ENCODE measurements at regions not wholly inside any gene's neighbourhood (a gene's known extent, or its start where the extent isn't known, plus 50 kb on each side); places are given as distances from the start of the nearest gene placed in this dataset.

DNA sequence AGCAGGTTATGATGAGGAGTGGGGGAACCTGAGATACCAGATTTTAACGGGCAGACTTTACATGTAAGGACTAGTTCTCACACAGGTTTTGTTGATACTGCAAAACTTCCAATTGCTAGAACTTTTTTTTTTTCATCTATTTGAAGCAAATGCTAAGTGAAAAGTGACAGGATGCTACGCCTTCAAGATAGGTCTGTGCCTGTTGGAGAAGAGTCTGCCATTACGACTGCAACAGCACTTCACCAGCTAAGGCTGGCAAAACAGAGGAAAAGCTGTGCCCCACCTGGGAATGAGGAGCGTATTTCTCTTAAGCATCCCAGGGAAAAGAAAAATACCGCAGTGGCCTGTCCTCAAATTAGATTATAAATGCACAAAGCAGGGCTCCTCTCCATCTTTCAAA lies 102.0 kb upstream of the CDH6 start:
- H3K27ac Mint-ChIP-seq: no peak overlapping the region

DNA sequence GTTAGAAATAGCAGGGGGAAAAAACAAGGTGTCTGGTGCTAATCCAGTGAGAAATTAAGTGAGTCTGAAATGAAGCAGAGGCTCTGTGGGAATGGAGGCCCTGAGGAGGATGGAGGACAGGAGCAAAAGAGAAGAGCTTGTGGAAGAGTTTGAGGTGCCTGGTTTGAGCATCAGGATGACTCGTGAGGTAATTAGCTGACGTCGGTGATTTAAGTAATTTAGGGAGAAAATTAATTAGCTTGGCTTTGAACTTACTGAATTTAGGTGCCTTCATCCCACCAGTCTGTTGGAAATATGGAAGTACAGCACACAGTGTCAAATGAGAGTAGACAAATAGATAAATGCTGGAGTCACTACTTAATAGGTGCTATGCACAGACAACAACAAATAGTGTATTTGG lies 103.0 kb upstream of the CDH6 start:
- Histone ChIP-seq H3K4me2 (no peak overlapping the region), H3K27ac (ENCODE audit: low read depth) (no peak overlapping the region), H4K20me1 (replicated peaks; ENCODE audit: insufficient read depth) (no peaks in the 10 kb centered on the region), H3K4me1 (ENCODE audit: insufficient read depth) (no peaks in the 10 kb centered on the region), H3K27me3 (ENCODE audit: insufficient read depth) (no peaks in the 10 kb centered on the region), H3K9me2 (ENCODE audit: insufficient read depth) (0 out of 2 replicates have a peak, but pooled peaks cover 3% of the 10 kb centered on the region), H3K36me3 (ENCODE audit: insufficient read depth) (no peaks in the 10 kb centered on the region), H3K79me2 (replicated peaks; ENCODE audit: insufficient read depth) (no peaks in the 10 kb centered on the region), H3K4me3 (no peak overlapping the region), H3F3A (replicated peaks; ENCODE audit: low read depth) (no peaks in the 10 kb centered on the region), H2AFZ (0 out of 2 replicates have a peak overlapping the region, but pooled peaks have one; percentile 3)
- Mint-ChIP-seq H3K4me1 (peaks cover 10% of the 10 kb centered on the region), H3K4me3 (no peak overlapping the region), H3K9me3 (peaks cover 7% of the 10 kb centered on the region), H3K27me3 (ENCODE audit: insufficient read depth, low read depth, poor library complexity) (no peaks in the 10 kb centered on the region), H3K27ac (no peak overlapping the region), H3K36me3 (ENCODE audit: low read depth) (0 out of 3 replicates have a peak, but pooled peaks cover 3% of the 10 kb centered on the region)
- no peak for DNase-seq (ENCODE audit: low spot score)
- no peak for ATAC-seq
- TF ChIP-seq EZH2phosphoT487 (IDR thresholded peaks at IDR 0.05; ENCODE audit: unreplicated experiment): no peak
- TF ChIP-seq JUNB (IDR thresholded peaks at IDR 0.05; ENCODE audit: unreplicated experiment): no peak
- TF ChIP-seq, protein P1, sequence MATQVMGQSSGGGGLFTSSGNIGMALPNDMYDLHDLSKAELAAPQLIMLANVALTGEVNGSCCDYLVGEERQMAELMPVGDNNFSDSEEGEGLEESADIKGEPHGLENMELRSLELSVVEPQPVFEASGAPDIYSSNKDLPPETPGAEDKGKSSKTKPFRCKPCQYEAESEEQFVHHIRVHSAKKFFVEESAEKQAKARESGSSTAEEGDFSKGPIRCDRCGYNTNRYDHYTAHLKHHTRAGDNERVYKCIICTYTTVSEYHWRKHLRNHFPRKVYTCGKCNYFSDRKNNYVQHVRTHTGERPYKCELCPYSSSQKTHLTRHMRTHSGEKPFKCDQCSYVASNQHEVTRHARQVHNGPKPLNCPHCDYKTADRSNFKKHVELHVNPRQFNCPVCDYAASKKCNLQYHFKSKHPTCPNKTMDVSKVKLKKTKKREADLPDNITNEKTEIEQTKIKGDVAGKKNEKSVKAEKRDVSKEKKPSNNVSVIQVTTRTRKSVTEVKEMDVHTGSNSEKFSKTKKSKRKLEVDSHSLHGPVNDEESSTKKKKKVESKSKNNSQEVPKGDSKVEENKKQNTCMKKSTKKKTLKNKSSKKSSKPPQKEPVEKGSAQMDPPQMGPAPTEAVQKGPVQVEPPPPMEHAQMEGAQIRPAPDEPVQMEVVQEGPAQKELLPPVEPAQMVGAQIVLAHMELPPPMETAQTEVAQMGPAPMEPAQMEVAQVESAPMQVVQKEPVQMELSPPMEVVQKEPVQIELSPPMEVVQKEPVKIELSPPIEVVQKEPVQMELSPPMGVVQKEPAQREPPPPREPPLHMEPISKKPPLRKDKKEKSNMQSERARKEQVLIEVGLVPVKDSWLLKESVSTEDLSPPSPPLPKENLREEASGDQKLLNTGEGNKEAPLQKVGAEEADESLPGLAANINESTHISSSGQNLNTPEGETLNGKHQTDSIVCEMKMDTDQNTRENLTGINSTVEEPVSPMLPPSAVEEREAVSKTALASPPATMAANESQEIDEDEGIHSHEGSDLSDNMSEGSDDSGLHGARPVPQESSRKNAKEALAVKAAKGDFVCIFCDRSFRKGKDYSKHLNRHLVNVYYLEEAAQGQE (IDR thresholded peaks at IDR 0.05; ENCODE audit: unreplicated experiment): no peak
- TF ChIP-seq, protein P2, sequence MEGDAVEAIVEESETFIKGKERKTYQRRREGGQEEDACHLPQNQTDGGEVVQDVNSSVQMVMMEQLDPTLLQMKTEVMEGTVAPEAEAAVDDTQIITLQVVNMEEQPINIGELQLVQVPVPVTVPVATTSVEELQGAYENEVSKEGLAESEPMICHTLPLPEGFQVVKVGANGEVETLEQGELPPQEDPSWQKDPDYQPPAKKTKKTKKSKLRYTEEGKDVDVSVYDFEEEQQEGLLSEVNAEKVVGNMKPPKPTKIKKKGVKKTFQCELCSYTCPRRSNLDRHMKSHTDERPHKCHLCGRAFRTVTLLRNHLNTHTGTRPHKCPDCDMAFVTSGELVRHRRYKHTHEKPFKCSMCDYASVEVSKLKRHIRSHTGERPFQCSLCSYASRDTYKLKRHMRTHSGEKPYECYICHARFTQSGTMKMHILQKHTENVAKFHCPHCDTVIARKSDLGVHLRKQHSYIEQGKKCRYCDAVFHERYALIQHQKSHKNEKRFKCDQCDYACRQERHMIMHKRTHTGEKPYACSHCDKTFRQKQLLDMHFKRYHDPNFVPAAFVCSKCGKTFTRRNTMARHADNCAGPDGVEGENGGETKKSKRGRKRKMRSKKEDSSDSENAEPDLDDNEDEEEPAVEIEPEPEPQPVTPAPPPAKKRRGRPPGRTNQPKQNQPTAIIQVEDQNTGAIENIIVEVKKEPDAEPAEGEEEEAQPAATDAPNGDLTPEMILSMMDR (conservative IDR thresholded peaks at IDR 0.05; ENCODE audit: low read depth in 2 of 2): no peak

More for the DNA sequence above, 102.0 kb upstream of the CDH6 start:
- Mint-ChIP-seq H3K9me3 (peaks cover 7% of the 10 kb centered on the region), H3K4me3 (no peak overlapping the region), H3K4me1 (peaks cover 10% of the 10 kb centered on the region), H3K36me3 (ENCODE audit: low read depth) (0 out of 3 replicates have a peak, but pooled peaks cover 3% of the 10 kb centered on the region), H3K27me3 (ENCODE audit: insufficient read depth, low read depth, poor library complexity) (no peaks in the 10 kb centered on the region)
- no peak overlapping the region for H3K4me3 ChIP-seq
- TF ChIP-seq NANOG (IDR thresholded peaks at IDR 0.05; ENCODE audit: borderline replicate concordance) (no peak), JUNB (IDR thresholded peaks at IDR 0.05; ENCODE audit: unreplicated experiment) (no peak), POLR2AphosphoS5 (IDR thresholded peaks at IDR 0.05; ENCODE audit: low read depth) (no peak)
- TF ChIP-seq, protein P2 (conservative IDR thresholded peaks at IDR 0.05; ENCODE audit: low read depth in 2 of 2): no peak
- TF ChIP-seq, protein P3, sequence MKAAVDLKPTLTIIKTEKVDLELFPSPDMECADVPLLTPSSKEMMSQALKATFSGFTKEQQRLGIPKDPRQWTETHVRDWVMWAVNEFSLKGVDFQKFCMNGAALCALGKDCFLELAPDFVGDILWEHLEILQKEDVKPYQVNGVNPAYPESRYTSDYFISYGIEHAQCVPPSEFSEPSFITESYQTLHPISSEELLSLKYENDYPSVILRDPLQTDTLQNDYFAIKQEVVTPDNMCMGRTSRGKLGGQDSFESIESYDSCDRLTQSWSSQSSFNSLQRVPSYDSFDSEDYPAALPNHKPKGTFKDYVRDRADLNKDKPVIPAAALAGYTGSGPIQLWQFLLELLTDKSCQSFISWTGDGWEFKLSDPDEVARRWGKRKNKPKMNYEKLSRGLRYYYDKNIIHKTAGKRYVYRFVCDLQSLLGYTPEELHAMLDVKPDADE (IDR thresholded peaks at IDR 0.05): no peak
- no peaks in the 10 kb centered on the region for H4K20me1 ChIP-seq (replicated peaks; ENCODE audit: insufficient read depth)
- no peak overlapping the region for H3K4me2 ChIP-seq
- 0 out of 2 replicates have a peak, but pooled peaks cover 3% of the 10 kb centered on the region for H3K9me2 ChIP-seq (ENCODE audit: insufficient read depth)
- H3F3A ChIP-seq (replicated peaks; ENCODE audit: low read depth): no peaks in the 10 kb centered on the region
- ATAC-seq (no peak), DNase-seq (ENCODE audit: low spot score) (no peak)
- no peaks in the 10 kb centered on the region for H3K79me2 ChIP-seq (replicated peaks; ENCODE audit: insufficient read depth)
- peak overlapping the region; percentile 40; the same call in 1 of the 2 replicates for H2AFZ ChIP-seq
- H3K36me3 ChIP-seq (ENCODE audit: insufficient read depth): no peaks in the 10 kb centered on the region
- H3K4me1 ChIP-seq (ENCODE audit: insufficient read depth): no peaks in the 10 kb centered on the region
- H3K27me3 ChIP-seq (ENCODE audit: insufficient read depth): no peaks in the 10 kb centered on the region
- H3K27ac ChIP-seq (ENCODE audit: low read depth): no peak overlapping the region

Data from GM23338 (cell line).